ENCODE measurements at regions not wholly inside any gene's neighbourhood (a gene's known extent, or its start where the extent isn't known, plus 50 kb on each side); places are given as distances from the start of the nearest gene placed in this dataset.
"Not testable (repeated sequence)": the region's sequence is repeated elsewhere in the genome, so short reads cannot be mapped to it uniquely, and the experiment has no call there.

- DNase-seq, result peak; percentile 21
Observed at GRCh38 chr3:5874931-5875341, 687.4 kb downstream of the EDEM1 start.

GRCh38 chr3:5888851-5889250, 701.3 kb downstream of the EDEM1 start:
- DNase-seq, result no peak

- no peak for DNase-seq
Observed at GRCh38 chr3:5889374-5889773, 701.9 kb downstream of the EDEM1 start.

GRCh38 chr3:5891711-5892110, 704.2 kb downstream of the EDEM1 start:
- DNase-seq, result peak; percentile 8

GRCh38 chr3:5898106-5898505, 710.6 kb downstream of the EDEM1 start:
- DNase-seq, result no peak

- DNase-seq, result no peak
Observed at GRCh38 chr3:5899014-5899761, 711.7 kb downstream of the EDEM1 start.

GRCh38 chr3:5917932-5918331, 730.4 kb downstream of the EDEM1 start:
- DNase-seq, result no peak

GRCh38 chr3:5918626-5919025, 731.1 kb downstream of the EDEM1 start:
- DNase-seq, result no peak

- no peak for DNase-seq
Observed at GRCh38 chr3:5929027-5929426, 741.5 kb downstream of the EDEM1 start.

- DNase-seq, result not testable (repeated sequence)
Observed at GRCh38 chr3:5944061-5944460, 756.6 kb downstream of the EDEM1 start.

- no peak for DNase-seq
Observed at GRCh38 chr3:5948084-5948483, 760.6 kb downstream of the EDEM1 start.

- no peak for DNase-seq
Observed at GRCh38 chr3:5951026-5951425, 763.5 kb downstream of the EDEM1 start.

GRCh38 chr3:5972586-5972985, 785.1 kb downstream of the EDEM1 start:
- DNase-seq, result peak; percentile 23

- DNase-seq, result no peak
Observed at GRCh38 chr3:5974630-5975322, 787.3 kb downstream of the EDEM1 start.

- DNase-seq, result no peak
Observed at GRCh38 chr3:5977331-5977730, 789.8 kb downstream of the EDEM1 start.

- DNase-seq, result no peak
Observed at GRCh38 chr3:5980475-5980874, 793.0 kb downstream of the EDEM1 start.

GRCh38 chr3:5994651-5995050, 807.1 kb downstream of the EDEM1 start:
- no peak for DNase-seq

- no peak for DNase-seq
Observed at GRCh38 chr3:6018456-6018855, 830.9 kb downstream of the EDEM1 start.

GRCh38 chr3:6022621-6023020, 835.1 kb downstream of the EDEM1 start:
- no peak for DNase-seq

GRCh38 chr3:6025032-6025431, 835.9 kb upstream of the GRM7 start:
- no peak for DNase-seq

GRCh38 chr3:6030648-6031047, 830.3 kb upstream of the GRM7 start:
- not testable (repeated sequence) for DNase-seq

- DNase-seq, result no peak
Observed at GRCh38 chr3:6035626-6036025, 825.3 kb upstream of the GRM7 start.

GRCh38 chr3:6039971-6040370, 820.9 kb upstream of the GRM7 start:
- no peak for DNase-seq

GRCh38 chr3:6041894-6042293, 819.0 kb upstream of the GRM7 start:
- DNase-seq, result no peak

GRCh38 chr3:6047016-6047415, 813.9 kb upstream of the GRM7 start:
- DNase-seq, result no peak

Measured in fibroblast of upper back skin (primary cell).